Neural crest cell (in vitro differentiated cells): ENCODE measurements at regions not wholly inside any gene's neighbourhood (a gene's known extent, or its start where the extent isn't known, plus 50 kb on each side); places are given as distances from the start of the nearest gene placed in this dataset.

Source experiments
- DNase-seq: peaks from one replicate; pipeline ENCODE4 v3.0.0; 2021; ENCODE audit warnings: low read depth, mixed read lengths, low spot score
- H3K27ac Mint-ChIP-seq: one replicate; pipeline ENCODE4 v1.8.0; 2021; ENCODE audit warnings: mild to moderate bottlenecking, mixed read lengths; ENCODE audit not compliant: unreplicated experiment
- H3K27me3 Mint-ChIP-seq: 2 replicates; pipeline ENCODE4 v1.8.0; 2021; ENCODE audit warnings: low read depth, mild to moderate bottlenecking, mixed read lengths
- H3K36me3 Mint-ChIP-seq: 2 replicates; pipeline ENCODE4 v1.8.0; 2021; ENCODE audit warnings: low read depth, mild to moderate bottlenecking, mixed read lengths
- H3K4me1 Mint-ChIP-seq: 2 replicates; pipeline ENCODE4 v1.8.0; 2021; ENCODE audit warnings: mixed read lengths
- H3K4me3 Mint-ChIP-seq: one replicate; pipeline ENCODE4 v1.8.0; 2021; ENCODE audit warnings: mild to moderate bottlenecking, mixed read lengths
- H3K9me3 Mint-ChIP-seq: 2 replicates; pipeline ENCODE4 v1.8.0; 2021; ENCODE audit warnings: mixed read lengths
- TF ChIP-seq, protein P1 (sequence below): fragments of 200-600 bp; sonication (generic); conservative IDR thresholded peaks from 2 replicates; pipeline ENCODE4 v1.5.0; 2021; ENCODE audit warnings: antibody characterized with exemption, mild to moderate bottlenecking

- Mint-ChIP-seq H3K27me3 (no peaks in the 10 kb centered on the region), H3K4me3 (no peak overlapping the region), H3K9me3 (no peaks in the 10 kb centered on the region), H3K4me1 (no peaks in the 10 kb centered on the region), H3K36me3 (no peaks in the 10 kb centered on the region), H3K27ac (no peak overlapping the region)
- no peak for DNase-seq
- TF ChIP-seq, protein P1, sequence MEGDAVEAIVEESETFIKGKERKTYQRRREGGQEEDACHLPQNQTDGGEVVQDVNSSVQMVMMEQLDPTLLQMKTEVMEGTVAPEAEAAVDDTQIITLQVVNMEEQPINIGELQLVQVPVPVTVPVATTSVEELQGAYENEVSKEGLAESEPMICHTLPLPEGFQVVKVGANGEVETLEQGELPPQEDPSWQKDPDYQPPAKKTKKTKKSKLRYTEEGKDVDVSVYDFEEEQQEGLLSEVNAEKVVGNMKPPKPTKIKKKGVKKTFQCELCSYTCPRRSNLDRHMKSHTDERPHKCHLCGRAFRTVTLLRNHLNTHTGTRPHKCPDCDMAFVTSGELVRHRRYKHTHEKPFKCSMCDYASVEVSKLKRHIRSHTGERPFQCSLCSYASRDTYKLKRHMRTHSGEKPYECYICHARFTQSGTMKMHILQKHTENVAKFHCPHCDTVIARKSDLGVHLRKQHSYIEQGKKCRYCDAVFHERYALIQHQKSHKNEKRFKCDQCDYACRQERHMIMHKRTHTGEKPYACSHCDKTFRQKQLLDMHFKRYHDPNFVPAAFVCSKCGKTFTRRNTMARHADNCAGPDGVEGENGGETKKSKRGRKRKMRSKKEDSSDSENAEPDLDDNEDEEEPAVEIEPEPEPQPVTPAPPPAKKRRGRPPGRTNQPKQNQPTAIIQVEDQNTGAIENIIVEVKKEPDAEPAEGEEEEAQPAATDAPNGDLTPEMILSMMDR = no peak
These were observed 947.2 kb upstream of the ARRDC3 start for GRCh38 chr5:92330365-92330764.

DNA sequence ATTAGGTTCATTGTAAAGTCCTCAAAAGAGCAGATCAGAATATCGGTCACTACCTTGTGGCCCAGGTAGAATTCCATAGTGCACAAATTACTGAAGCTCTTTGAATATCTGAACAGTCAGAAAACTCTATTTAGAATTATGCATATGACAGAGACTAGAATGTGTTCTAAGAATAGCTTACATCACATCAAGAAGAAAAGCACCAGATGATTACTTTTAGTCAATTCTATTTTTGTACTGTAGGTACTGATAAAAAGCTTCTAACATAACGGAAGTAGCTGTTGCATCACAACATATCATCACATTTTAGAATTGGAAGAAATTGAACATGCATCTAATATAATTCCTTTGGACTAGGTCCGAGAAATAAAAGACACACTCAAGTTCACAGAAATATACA, 946.6 kb upstream of the ARRDC3 start:
- TF ChIP-seq, protein P1 = no peak
- Mint-ChIP-seq H3K4me1 (no peaks in the 10 kb centered on the region), H3K27me3 (no peaks in the 10 kb centered on the region), H3K9me3 (peaks cover 5% of the 10 kb centered on the region), H3K4me3 (no peak overlapping the region), H3K27ac (no peak overlapping the region), H3K36me3 (no peaks in the 10 kb centered on the region)
- DNase-seq = no peak

GRCh38 chr5:92328584-92329259, 945.6 kb upstream of the ARRDC3 start:
- DNase-seq = no peak
- Mint-ChIP-seq H3K27ac (no peak overlapping the region), H3K4me3 (no peak overlapping the region), H3K9me3 (peaks cover 5% of the 10 kb centered on the region), H3K36me3 (no peaks in the 10 kb centered on the region), H3K27me3 (no peaks in the 10 kb centered on the region), H3K4me1 (no peaks in the 10 kb centered on the region)
- TF ChIP-seq, protein P1 = no peak

- TF ChIP-seq, protein P1 = no peak
- H3K4me1 Mint-ChIP-seq = no peaks in the 10 kb centered on the region
- H3K36me3 Mint-ChIP-seq = peaks cover 8% of the 10 kb centered on the region
- H3K27ac Mint-ChIP-seq = no peak overlapping the region
- H3K27me3 Mint-ChIP-seq = no peaks in the 10 kb centered on the region
- H3K9me3 Mint-ChIP-seq = peaks cover 19% of the 10 kb centered on the region
- H3K4me3 Mint-ChIP-seq = no peak overlapping the region
- no peak for DNase-seq
These were observed 937.3 kb upstream of the ARRDC3 start for GRCh38 chr5:92320446-92320845.

DNA sequence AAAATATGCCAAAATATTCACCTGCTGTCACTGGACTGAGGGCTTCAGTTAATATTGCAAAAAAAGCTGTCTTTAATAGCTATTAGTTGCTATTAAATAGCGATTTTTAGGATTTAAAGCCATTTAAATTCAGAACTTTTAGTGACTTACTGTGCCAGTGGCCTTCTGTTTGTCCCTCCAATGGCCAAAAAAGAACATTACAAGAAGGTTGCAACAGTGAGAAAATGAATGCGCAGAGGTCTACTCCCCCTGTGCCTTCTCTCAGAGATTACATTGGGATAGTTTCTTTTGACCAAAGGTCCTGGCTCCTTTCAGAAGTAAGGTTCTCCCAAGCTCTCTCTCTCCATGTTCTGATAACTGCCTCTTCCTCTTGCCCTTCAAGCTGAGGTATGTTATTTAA, 930.3 kb upstream of the ARRDC3 start:
- H3K4me1 Mint-ChIP-seq = peaks cover 22% of the 10 kb centered on the region
- no peak for DNase-seq
- H3K27ac Mint-ChIP-seq = no peak overlapping the region
- no peaks in the 10 kb centered on the region for H3K27me3 Mint-ChIP-seq
- TF ChIP-seq, protein P1 = peak; percentile 30
- peaks cover 3% of the 10 kb centered on the region for H3K9me3 Mint-ChIP-seq
- no peaks in the 10 kb centered on the region for H3K36me3 Mint-ChIP-seq
- H3K4me3 Mint-ChIP-seq = no peak overlapping the region
